Left renal pelvis (tissue), 4 donors: ENCODE measurements at regions not wholly inside any gene's neighbourhood (a gene's known extent, or its start where the extent isn't known, plus 50 kb on each side); places are given as distances from the start of the nearest gene placed in this dataset.

Source experiments
- DNase-seq, 4 donors: peaks; one replicate each; pipeline ENCODE4 v3.0.0-alpha.2; 2013; ENCODE audit warnings: low read depth in 4 of 4, low spot score in 3 of 4

GRCh38 chr9:109830545-109830944 is 50.5 kb downstream of the PALM2AKAP2 start:
- no peak for DNase-seq

- DNase-seq: no peak
These were observed 52.1 kb downstream of the PALM2AKAP2 start for GRCh38 chr9:109831998-109832658.

GRCh38 chr9:109834855-109835254 is 54.9 kb downstream of the PALM2AKAP2 start:
- no peak for DNase-seq

DNA sequence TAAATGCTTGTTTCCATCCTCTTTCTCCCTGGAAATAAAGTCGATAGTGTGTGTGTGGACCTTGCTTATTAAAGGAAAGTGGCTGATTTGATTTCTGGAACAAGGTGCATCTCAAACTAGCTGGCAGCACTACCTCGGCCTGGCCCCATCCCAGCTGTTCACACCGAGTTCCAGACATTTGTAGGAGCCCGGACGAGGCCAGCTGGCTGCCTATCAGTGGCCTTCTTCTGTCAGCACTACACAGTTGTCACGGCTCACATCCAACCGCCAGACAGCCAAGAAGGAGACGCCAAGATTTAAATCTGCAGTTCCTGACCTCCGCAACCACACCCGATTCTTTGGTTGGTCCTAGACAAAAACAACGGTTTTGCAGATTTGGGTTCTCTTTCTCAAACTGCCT is 63.6 kb downstream of the PALM2AKAP2 start:
- no peak for DNase-seq

GRCh38 chr9:109845226-109845625 is 65.2 kb downstream of the PALM2AKAP2 start:
- no peak for DNase-seq

DNA sequence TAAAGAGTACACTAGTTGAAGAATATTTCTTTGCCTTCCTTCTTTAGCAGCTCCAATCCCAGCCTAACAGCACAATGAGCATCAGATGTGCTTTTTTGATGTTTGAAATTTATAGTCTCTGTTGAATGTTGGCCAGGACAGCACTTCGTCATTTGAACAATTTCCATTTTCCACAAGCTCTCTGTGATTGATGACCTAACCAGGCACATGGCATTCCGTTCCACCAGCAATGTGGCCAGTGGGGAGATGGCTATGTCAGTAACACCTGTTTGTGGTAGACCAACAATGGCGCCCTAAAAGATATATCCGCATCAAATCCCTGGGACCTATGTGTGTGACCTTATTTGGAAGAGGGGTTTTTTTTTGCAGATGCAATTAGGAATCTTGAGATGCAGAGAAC is 66.8 kb downstream of the PALM2AKAP2 start:
- DNase-seq: no peak

DNA sequence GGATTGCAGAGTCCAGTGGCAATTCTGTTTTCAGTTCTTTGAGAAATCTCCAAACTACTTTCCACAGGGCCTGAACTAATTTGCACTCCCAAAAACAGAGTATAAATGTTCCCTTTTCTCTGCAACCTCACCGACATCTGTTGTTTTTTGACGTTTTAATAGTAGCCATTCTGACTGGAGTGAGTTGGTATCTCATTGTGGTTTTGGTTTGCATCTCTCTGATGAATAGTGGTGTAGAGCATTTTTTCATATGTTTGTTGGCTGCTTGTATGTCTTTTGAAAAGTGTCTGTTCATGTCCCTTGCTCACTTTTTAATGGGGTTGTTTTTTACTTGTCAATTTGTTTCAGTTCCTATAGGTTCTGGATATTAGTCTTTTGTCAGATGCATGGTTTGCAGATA is 72.6 kb downstream of the PALM2AKAP2 start:
- no peak for DNase-seq

DNA sequence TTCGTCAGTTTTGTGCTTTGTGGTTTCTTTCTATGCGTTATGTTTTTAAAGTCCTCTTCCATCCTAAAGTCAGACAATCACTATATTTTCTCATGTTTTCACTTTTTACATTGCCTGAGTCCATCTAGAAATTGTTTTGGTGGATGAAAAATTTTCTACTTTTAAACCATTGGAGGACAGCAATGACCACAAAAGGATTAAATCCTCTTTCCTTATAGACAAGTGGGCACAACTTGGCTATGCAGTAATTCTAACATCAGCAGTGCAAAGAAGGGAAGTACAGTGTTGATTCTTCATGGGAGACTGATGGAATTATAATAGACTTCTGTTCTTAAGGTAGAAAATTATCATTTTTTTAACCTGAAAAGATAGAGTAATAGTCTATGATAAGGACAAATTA is 75.5 kb downstream of the PALM2AKAP2 start:
- DNase-seq: no peak

- no peak for DNase-seq
These were observed 76.8 kb downstream of the PALM2AKAP2 start for GRCh38 chr9:109856785-109857184.

GRCh38 chr9:109857336-109857735 is 77.3 kb downstream of the PALM2AKAP2 start:
- DNase-seq: no peak

- DNase-seq: no peak
These were observed 79.4 kb downstream of the PALM2AKAP2 start for GRCh38 chr9:109859447-109859846.

- DNase-seq: no peak
These were observed 80.5 kb downstream of the PALM2AKAP2 start for GRCh38 chr9:109860521-109860920.

DNA sequence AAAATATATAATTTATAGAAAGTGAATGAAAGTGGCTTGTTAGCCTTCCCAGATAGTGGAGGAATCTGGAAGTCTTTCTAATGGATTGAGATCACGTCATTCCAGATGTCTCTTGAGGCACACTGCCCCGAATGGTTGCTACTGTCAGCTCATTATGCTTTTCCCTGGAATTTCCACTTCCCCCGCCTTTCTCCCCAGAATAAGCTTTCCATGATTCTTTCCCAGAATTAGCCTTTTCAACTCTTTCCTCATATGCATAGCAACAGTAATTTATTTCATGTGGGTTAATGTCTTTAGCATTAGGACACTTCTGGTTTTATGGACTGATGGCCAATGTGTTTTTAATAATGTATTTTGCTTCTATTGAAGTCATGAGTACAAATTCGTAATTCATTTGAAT is 81.5 kb downstream of the PALM2AKAP2 start:
- peak in 2 of 4 donors; percentile 16 to 22 for DNase-seq

DNA sequence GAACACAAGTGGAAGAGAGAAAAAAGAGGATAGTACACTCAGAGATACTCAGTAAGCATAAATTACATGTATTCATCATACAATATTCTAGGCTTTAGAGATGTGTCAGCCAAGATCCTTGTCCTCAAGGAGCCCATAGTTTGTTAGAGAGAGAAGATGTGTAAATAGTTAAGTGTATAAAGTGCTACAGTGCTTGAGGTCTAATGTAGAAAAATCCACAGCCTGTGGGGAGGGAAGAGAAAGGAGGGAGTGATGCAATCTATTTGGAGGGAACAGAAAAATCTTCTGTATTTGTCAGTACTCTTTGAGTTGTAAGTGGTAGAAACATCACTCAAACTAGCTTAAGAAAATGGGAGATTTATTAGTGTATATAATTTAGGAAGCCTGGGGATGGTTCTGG is 81.9 kb downstream of the PALM2AKAP2 start:
- no peak for DNase-seq

GRCh38 chr9:109862452-109862851 is 82.5 kb downstream of the PALM2AKAP2 start:
- DNase-seq: no peak

DNA sequence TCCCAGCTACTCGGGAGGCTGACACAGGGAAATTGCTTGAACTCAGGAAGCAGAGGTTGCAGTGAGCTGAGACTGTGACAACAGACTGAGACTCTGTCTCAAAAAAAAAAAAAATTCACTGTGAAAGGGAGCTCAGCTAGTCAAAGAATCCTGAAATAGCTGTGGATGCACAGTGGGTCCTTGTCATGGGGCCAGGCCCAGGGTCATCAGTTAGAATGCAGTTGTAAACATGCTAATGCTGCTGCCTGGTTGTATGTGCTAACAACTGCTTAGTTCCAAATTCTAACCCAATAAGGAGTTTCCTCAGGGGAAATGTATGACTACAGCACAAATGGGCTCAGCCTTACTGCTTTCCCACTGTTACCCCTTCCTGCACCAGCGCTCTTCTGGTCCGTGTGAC is 84.0 kb downstream of the PALM2AKAP2 start:
- no peak for DNase-seq

DNA sequence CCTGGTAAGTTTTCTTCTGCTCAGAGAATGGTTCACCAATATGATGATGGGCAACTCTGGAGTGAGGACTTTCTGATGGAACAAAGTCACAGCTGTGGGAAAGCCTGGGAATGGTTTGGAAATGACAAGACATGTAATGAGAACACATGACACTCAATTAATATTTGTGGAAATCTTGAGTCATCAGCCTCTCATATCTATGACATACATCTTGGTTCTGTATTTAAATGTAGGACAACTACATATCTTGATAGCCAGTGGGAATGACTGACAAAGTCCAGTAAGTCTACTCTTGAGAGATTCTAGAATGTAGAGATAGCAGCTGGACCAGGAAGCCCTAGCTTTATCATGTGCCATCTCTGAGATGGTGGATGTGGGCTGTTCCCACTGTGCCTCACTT is 85.5 kb downstream of the PALM2AKAP2 start:
- no peak for DNase-seq

DNA sequence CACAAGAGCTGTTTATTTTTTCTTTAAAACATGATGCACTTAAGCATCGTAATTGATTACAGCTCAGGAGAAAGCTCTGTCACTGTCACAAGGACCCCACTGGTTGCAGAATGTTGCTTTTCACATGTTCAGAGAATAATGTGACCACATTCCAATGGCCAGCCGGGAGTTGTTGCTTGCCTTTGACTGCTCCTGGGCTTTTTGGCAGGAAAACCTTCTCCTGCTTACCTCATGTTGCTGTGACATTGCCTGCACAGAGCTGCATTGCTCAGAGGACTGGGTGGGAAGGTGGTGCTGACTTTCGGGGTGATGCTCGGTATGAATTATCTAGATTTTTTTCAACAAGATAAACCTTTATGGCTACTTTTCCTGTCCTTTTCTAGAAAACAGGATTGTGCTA is 88.2 kb downstream of the PALM2AKAP2 start:
- no peak for DNase-seq

GRCh38 chr9:109868722-109869121 is 88.7 kb downstream of the PALM2AKAP2 start:
- no peak for DNase-seq

DNA sequence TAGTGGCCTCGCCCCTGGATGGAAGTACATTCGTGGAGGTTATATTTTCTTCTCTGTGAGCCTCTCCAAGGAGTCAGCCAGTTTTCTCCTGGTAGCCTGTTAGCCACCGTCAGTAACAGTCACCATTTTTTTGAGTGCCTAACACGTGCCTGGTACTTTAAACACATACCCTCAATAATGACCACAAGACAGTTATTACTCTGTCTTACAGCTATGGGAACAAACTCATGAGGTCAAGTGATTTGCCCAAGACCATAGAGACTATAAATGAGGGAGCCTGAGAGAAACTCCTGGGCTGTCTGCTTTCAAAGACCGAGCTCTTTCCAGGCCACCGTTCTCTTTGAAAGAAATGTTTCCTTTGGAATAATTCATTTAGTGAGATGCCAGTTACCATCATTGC is 90.4 kb downstream of the PALM2AKAP2 start:
- DNase-seq: no peak

- DNase-seq: no peak
These were observed 92.9 kb downstream of the PALM2AKAP2 start for GRCh38 chr9:109872901-109873300.

- DNase-seq: no peak
These were observed 95.6 kb downstream of the PALM2AKAP2 start for GRCh38 chr9:109875495-109876129.
